Left renal cortex interstitium (tissue), 4 donors: ENCODE measurements at regions not wholly inside any gene's neighbourhood (a gene's known extent, or its start where the extent isn't known, plus 50 kb on each side); places are given as distances from the start of the nearest gene placed in this dataset.
"Not testable (repeated sequence)": the region's sequence is repeated elsewhere in the genome, so short reads cannot be mapped to it uniquely, and the experiment has no call there.

ENCODE experiments used
- DNase-seq, 4 donors: peaks; one replicate each; pipeline ENCODE4 v3.0.0-alpha.2; 2013; ENCODE audit warnings: low read depth in 4 of 4, low spot score in 2 of 4, missing footprints in 1 of 4

DNA sequence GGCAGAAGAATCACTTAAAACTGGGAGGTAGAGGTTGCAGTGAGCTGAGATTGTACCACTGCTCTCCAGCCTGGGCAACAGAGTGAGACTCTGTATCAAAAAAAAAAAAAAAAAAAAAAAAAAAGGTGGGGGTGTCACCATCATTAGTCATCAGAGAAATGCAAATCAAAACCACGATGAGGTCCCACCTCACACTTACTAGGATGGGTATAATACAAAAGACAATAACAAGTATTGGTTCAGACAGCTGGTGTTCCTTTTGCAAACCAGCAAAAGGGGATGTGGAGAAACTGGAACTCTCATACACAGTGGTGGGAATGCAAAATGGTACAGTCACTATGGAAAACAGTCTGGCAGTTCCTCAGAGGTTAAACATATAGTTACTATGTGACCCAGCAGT lies 78.7 kb upstream of the TSC22D2 start:
- DNase-seq, result no peak

DNA sequence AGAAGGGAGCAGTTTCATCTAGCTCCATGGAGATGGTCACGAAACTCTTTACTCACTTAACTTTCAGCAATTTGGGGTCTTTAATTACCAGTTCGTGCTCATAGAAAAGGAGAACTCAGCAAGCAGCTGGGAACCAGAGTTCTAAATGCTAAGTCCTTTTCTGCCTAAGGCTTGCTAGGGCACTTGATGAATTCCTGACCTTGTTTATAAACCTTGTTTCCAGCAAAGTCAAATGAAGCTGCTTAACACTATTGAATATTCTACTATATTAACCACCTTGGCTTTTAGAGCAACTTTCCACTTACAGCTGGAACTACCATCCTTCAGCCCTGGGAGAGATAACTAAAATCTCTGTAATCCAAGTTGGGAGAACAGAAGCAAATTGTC lies 79.5 kb upstream of the TSC22D2 start:
- DNase-seq, result no peak

DNA sequence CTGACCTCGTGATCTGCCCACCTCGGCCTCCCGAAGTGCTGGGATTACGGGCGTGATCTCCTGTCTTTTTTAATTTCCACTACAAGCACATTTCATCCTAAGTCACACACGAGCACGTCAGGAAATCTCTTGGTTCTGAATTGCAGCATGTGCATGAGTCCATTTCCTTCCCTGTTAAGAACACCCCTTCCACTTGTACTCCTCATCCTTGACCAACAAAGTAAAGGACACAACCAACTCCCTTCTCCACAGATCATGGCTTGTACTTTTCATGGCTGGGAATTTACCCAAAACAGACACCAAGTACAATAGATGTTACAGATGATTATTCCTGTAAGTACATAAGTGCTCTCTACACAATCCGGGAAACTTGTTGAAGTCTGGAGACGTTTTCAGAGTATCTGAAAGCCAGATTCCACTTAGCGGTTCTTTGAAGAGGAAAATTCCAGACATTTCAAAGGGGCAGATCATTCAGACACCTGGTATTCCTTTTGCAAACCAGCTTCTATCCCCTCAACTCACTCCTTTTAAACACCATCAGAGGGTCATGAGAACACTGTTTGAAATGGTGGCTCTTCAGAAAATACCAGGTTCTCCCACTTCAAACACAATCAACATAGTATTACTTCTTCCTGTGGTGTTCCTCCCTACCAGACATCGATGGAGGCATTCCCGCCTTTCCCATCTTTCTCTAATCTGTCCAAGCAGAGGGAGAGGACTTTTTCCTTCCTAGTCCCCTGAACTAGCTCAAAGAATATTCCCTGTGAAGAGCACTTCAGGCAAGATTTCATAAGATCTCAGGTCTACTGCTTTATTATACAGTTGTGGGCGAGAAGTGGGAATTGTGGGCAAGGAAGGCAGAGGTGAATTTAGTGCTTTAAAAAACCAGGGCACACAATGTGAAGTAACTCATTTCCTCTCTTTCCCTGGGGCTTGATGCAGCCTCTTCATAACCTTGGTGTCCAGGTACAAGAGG lies 80.1 kb upstream of the TSC22D2 start:
- no peak for DNase-seq

DNA sequence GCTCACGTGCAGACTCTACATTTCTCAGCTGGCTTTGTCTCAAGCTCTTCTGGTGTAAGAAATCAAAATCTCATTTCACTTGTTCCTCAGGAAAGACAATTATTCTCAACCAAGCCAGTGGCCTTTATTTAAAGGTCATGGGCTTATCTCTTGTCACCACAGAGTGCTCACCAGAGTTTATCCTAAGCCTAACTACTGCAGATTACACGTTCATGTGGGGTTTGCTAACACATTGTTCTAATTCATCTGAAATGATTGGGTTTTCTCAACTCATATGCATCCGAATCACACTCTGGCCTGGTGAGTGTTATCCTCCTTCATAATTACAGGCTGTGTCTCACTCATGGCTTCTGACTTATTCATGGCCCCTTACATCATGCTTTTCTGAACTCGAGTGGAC lies 83.3 kb upstream of the TSC22D2 start:
- no peak for DNase-seq

DNA sequence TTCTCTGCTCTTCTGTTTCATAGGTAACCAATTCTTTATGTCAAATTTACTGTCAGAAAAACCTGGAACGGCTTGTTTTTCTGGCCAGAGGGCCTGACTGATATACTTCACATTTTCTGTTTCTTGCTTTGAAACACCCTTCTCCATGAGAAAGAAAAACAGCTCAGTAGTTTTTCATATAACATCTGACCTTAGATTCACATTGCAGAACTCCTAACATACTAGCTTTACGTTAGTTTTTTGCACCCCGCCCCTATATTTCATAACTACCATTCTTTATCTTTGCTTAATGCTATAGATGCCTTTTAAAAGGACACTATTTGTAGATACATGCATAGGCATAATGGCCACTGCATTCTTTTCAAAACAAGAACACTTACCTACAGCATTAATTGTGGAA lies 83.9 kb upstream of the TSC22D2 start:
- no peak for DNase-seq

DNA sequence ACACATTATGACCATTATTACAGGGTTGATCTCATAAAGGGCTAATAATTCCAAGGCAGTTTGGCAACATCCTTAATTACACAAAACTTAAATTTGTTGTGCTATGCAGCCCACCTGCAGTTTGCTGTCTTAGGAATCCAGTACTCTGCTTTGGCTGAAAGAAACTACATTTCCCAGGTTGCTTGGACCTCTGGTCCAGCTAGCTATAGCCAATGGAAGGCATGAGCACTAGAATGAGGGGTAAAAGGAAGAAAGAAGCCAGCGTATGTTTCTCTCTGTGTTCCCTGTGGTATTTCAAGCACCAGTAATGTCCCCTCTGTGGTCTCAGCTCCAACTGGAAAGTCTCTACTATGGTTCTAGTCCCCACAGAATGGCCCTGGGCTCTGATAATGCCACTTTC lies 84.3 kb upstream of the TSC22D2 start:
- no peak for DNase-seq

DNA sequence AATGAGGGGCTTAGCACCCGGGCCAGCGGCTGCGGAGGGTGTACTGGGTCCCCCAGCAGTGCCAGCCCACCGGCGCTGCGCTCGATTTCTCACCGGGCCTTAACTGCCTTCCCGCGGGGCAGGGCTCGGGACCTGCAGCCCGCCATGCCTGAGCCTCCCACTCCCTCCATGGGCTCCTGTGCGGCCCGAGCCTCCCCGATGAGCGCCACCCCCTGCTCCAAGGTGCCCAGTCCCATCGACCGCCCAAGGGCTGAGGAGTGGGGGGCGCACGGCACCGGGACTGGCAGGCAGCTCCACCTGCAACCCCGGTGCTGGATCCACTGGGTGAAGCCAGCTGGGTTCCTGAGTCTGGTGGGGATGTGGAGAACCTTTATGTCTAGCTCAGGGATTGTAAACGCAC lies 85.0 kb upstream of the TSC22D2 start:
- DNase-seq, result not testable (repeated sequence)

DNA sequence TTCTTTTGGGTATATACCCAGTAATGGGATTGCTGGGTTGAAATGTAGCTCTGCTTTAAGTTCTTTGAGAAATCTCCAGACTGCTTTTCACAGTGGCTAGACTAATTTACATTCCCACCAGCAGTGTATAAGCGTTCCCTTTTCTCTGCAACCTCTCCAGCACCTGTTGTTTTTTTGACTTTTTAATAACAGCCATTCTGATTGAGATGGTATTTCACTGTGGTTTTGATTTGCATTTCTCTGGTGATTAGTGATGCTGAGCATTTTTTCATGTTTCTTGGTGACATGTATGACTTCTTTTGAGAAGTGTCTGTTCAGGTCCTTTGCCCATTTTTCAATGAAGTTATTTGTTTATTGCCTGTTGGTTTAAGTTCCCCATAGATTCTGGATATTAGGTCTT lies 87.1 kb upstream of the TSC22D2 start:
- not testable (repeated sequence) for DNase-seq

DNA sequence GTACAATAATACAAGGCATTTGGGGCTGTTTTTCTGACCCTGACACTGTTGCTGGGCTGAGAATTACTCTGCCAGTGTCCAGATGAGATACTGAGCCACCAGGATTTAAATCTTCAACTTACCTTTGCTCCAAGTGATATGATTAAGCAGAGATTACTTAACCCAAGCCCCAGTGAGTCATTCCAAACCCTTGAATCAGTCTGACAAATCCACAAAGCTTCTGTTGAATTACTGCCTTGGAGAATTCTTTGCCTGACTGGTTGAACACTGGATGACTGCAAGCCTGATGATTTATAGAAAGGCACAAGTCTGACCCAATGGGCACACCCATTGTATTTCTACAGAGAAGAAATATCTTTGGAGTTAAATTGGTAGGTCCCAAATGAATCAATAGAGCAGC lies 88.2 kb upstream of the TSC22D2 start:
- DNase-seq, result no peak

DNA sequence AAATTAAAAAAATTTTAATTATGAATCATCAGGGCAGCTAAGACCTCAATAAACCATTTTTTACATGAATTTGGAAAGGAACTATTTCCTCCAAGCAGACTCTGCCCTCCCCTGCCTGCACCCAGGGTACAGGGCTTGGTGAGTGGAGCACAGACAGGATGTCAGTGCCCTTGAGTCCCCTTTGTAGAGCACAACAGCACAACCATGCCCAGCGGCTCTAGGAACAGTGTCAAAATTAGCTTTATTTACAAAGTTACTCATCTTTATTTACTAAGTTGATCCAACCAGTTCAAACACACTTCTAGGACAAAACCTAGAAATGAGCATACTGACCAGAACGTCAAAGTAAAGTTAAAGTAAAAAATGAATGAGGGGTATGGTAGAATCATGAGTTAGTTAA lies 90.6 kb upstream of the TSC22D2 start:
- no peak for DNase-seq

DNA sequence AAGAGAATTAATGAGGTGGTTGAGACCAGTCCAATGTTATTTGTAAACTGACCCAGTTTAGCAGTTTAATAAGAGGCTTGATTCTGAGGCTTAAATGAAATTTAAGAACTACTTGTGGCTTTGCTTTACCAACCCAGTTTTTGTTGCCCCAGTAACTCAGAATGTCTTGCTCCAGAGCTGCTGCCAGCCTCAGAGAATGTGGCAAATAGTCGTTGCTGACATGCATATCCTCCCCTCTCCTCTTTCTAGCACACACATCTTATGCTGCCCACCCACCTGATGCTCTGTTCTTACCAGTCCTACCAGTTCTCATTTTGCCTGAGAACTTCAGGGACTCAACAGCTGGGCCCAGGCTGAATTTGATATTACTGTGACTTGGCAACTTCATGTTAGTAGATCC lies 92.4 kb upstream of the TSC22D2 start:
- DNase-seq, result no peak

DNA sequence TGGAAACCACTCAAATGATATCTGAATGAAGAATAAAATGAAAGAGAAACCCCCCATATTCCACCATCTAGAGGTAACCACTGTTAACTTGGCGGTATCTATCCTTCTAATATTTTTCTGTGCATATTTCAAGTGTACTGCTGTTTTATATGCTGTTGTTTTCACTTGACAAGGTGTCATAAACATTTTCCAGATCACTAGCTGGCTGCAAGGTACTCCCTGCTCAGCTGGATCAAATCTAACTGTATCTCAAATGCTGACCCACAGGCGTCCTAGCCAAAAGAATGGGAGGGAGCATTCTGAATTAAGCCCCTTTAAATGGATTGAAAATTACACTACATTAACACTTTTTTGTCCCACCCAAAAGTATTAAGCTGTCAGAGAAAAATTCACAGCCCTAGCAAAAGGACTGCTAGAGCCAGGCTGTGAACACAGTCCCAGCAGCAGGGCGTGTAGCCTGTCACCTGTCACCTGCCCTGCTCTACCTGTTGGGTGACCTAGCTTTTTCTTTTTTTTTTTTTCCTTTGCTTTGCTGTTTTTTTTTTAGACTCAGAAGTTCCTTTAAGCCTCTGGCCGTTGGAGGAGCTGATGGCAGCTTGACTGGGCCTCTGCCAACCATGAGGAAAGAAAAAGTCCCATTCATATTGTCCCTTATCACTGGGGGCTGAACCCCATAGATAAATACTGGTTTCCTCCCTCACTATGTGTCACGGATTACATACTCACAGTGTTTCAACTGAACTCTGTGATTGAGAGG lies 93.7 kb upstream of the TSC22D2 start:
- no peak for DNase-seq

DNA sequence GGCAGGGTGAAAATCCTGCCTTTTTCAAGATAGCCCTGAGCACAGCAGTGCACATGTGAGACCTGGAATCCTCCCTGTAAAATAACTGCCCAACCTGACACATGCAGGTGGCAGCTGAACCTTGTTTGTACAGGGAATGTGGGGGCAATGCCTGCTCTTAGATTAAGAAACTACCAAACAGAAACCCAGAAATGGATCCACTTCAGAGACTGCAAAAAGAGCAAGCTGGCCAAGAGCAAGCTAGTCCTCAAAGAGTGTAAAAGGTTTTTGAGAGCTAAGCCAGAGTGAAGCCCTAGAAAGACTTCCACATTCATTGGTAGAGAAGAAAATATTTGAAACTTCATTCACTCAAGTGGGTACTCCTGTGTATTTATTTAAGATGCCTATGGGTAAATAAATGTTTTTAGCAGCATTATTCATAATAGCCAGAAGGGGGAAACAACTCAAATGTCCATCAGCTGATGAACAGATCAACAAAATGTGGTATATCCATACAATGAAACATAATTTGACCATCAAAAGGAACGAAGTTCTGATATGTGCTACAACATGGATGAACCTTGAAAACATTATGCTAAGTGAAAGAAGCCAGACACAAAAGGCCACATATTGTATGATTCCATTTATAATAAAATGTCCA lies 96.0 kb upstream of the TSC22D2 start:
- no peak for DNase-seq

DNA sequence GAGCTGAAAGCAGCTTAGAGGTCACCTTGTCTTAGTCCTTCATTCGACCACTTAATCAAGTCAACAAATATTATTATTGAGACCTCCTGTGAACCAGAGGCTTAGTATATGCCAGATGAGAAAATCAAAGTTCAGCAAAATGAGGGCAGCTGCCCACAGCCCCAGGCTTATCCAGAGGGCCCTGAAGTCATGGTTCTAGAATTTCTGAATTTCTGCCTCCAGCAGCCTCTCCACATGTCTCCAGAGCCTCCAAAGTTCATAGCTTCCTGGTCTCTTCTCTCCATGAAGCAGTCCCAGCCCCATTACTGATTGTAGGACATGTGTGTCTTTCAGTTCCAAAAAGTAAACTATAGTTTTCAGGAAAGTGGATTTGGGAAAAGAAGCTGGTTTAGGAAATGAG lies 96.9 kb upstream of the TSC22D2 start:
- DNase-seq, result no peak

DNA sequence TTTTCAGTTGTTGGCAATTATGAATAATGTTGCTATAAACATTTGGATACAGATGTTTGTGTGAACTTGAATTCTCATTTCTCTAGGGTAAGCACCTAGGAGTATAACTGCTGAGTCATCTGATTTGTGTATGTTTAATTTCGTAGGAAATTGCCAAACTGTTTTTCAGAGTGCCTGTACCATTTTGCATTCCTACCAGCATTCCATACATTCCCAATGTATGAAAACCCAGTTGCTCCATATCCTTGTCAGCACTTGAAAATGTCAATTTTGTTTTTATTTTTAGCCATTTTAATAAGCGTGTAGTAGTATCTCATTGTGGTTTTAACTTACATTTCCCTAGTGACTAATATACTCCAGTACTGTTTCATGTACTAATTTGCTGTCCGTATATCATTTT lies 98.5 kb upstream of the TSC22D2 start:
- DNase-seq, result no peak

DNA sequence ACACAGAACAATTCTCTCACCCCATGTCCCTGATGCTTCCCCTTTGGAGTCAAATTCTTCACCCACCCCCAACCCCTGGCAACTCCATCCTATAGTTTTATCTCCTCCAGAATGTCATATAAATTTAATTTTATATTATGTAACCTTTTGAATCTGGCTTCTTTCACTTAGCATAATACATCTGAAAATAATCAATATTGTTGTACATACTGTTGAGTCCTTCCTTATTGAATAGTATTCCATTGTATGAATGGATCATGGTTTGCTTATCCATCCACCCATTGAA lies 98.9 kb upstream of the TSC22D2 start:
- DNase-seq, result no peak

DNA sequence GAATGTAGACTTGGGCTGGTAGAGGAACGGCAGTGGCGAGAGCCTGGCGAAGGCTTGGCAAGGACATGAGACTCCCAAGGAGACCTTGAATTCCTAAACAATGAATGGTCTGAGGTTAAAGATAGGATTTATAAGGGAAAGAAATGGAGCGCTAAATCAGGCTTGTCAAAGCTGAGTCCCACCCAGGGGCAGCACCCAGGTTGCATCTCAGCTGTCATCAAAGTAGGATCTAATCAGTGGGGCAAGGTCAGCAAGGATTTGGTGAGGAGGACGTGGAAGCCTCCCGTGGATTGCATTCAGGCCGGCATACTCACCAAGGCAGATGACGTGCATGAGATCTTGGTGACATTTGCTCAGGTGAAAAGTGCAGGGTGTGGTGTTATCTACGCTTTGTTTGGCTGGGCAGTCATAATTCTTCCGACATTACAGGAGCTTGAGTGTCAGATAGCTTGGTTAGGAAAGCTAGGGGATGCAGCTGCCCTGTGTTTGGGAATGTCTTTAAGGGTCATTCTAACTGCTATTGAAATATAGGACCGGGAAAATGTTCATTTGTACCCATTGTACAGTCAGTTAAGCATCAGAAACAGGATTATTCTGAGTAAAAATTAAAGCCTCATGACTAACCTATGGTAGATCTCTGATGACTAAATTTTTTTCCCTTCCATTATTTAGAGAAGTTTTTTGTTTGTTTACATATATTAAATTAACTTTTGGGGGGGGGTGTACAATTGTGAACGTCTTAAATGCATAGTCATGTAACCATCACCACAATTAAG lies 99.4 kb upstream of the TSC22D2 start:
- DNase-seq, result no peak

DNA sequence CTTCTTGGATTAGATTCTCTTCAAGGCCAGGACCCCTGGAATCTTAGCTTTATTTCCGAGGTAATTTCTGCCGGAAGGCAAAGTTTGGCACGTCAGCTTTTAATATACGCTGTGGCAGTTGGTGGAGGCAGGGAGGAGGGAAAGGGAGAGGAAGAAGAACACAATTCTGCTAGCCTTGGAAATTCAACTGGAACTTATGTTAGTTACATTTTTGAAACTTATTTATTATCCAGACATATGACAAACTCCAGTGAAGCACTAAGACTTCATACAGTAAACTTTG lies 100.1 kb upstream of the TSC22D2 start:
- DNase-seq, result no peak

DNA sequence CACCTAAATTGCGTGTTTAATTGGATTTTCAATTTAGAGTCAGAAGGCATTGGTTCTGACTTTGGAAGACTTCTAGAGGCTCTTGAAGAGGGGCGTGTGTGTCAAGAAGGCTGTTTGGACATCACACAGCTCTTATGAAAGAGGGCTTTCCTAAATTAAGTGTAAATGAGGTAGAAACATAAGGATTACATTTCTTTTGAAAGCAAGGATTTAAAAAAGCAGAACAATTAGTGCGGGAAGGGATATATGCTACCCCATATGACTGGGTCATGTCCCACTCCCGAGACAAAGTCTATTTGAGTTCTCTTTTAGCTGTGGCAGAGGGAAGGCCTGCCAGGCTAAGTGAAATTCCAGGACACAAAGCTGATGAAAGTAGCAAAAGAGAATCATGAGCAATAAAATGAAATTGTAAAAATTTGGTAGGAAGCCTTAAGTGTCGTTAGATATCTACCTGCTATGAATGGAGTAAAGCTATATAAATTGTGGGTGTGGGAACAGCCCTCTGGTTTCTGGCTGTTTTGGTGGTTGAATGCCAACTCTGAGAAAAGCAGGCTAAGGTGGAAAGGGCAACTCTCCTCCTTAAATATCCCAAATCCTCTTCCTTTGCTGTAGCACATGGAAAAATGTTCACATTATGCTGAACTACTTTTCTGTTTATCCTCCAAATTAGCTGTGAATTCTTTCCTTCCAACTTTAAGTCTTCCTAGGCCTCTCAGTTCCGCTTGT lies 100.6 kb upstream of the TSC22D2 start:
- no peak for DNase-seq

DNA sequence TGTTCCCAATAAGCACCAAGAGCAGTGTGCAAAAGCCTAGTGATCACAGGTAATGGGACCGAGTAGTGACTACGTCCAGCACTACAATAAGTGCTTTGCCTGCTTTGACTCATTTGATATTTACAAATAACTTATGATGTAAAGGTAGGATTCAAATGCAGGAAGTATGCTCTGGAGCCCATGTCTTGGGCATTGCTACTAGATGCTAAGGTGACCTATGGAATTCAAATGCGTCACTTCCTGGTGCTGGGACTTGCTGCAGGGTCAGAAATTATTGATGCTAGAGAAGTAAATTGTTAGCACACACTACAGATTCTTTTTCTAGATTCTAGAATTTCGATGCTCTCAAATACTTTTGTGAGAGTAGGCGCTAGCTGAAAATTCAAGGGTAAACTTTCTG lies 101.2 kb upstream of the TSC22D2 start:
- DNase-seq, result no peak

DNA sequence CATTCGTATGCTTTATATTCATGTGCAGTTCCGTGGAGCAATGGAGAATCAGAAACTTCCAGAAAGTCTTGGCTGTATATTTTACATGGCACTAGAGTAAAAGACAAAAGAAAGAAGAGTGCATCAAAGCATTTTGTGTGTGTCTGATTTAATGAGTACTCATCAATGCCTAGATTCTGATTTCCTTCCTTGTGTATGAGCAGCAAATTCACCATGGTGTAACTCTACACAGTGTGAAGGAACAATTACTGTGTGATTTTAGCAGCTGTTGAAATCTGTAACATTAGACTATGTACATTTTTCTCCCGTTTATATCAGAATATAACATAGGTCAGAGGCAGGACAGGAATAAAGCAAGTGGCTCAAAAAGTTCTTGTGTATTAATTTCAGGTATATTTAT lies 102.0 kb upstream of the TSC22D2 start:
- no peak for DNase-seq
